ENCODE measurements at regions not wholly inside any gene's neighbourhood (a gene's known extent, or its start where the extent isn't known, plus 50 kb on each side); places are given as distances from the start of the nearest gene placed in this dataset.

DNA sequence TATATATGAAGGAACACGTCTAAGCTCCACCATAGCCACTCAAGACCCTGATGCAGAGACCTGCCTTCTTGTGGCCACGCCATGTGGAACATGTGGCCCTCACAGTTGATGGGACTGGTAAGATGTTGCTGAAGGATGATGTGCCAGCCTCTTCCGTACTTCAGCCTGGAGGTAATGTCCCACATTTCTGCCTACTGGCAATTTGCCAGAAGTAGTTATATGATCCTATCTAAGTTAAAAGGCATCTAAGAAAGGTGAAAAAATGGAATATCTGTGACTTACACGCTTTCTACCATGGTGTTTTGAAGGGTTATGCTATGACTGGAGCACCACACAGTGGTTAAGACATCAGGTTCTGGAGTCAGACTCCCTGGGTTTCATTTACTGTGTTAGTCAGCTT is 948.7 kb upstream of the GHITM start:
- intact Hi-C loops (cut with DNase I), result no loop called here
- TF ChIP-seq CTCF (IDR thresholded peaks at IDR 0.05), result no peak
- TF ChIP-seq POLR2A (IDR thresholded peaks at IDR 0.05), result no peak
- WGBS, 2 donors, result 89 to 90% methylated on average over 4 of the region's 4 CpGs
- Histone ChIP-seq H3K27ac (no peak overlapping the region), H3K9me3 (no peaks in the 10 kb centered on the region), H3K4me3 (replicated peaks in 1 of 3) (no peak overlapping the region), H3K4me1 (no peaks in the 10 kb centered on the region), H3K36me3 (no peaks in the 10 kb centered on the region), H3K27me3 (no peaks in the 10 kb centered on the region)
- no peak for DNase-seq

GRCh38 chr10:83193026-83193425 is 946.3 kb upstream of the GHITM start:
- 46 to 58% methylated on average over 4 of the region's 4 CpGs for WGBS, 2 donors
- Histone ChIP-seq H3K4me3 (replicated peaks in 1 of 3) (no peak overlapping the region), H3K27me3 (no peaks in the 10 kb centered on the region), H3K4me1 (no peaks in the 10 kb centered on the region), H3K27ac (no peak overlapping the region), H3K9me3 (no peaks in the 10 kb centered on the region), H3K36me3 (no peaks in the 10 kb centered on the region)
- TF ChIP-seq POLR2A (IDR thresholded peaks at IDR 0.05) (no peak), CTCF (IDR thresholded peaks at IDR 0.05) (no peak)
- DNase-seq, result no peak
- intact Hi-C loops (cut with DNase I), result no loop called here

DNA sequence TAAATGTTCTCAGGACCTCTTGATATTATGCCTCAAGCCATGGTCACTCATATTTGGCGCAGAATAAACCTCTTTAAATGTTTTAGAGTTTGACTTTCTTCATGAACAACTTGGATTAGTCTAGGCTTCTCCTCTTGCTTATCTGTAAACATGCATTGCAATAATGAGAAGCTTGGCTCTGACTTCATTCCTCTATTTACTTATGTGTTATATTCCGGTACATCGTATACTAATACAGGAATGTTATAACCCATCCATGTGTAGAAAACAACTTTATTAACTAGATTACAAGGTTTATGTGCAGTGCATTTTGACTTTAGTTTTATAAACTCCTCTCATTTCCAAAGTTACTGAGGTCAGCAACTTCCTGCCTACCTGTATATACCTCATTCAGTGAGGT is 944.3 kb upstream of the GHITM start:
- Histone ChIP-seq H3K4me3 (replicated peaks in 1 of 3) (no peak overlapping the region), H3K36me3 (no peaks in the 10 kb centered on the region), H3K9me3 (no peaks in the 10 kb centered on the region), H3K27me3 (no peaks in the 10 kb centered on the region), H3K4me1 (no peaks in the 10 kb centered on the region), H3K27ac (no peak overlapping the region)
- DNase-seq, result no peak
- WGBS, 2 donors, result 91 to 97% methylated on average over 3 of the region's 3 CpGs
- intact Hi-C loops (cut with DNase I), result no loop called here
- no peak for TF ChIP-seq CTCF (IDR thresholded peaks at IDR 0.05)
- TF ChIP-seq POLR2A (IDR thresholded peaks at IDR 0.05), result no peak

GRCh38 chr10:83199374-83199773 is 939.9 kb upstream of the GHITM start:
- WGBS, 2 donors, result 34 to 74% methylated on average over 1 of the region's 1 CpG
- TF ChIP-seq CTCF (IDR thresholded peaks at IDR 0.05) (no peak), POLR2A (IDR thresholded peaks at IDR 0.05) (no peak)
- Histone ChIP-seq H3K9me3 (no peaks in the 10 kb centered on the region), H3K4me3 (replicated peaks in 1 of 3) (no peak overlapping the region), H3K36me3 (no peaks in the 10 kb centered on the region), H3K27me3 (no peaks in the 10 kb centered on the region), H3K4me1 (no peaks in the 10 kb centered on the region), H3K27ac (no peak overlapping the region)
- DNase-seq, result no peak
- intact Hi-C loops (cut with DNase I), result no loop called here

GRCh38 chr10:83205861-83206260 is 933.4 kb upstream of the GHITM start:
- H3K9me3 ChIP-seq, result no peaks in the 10 kb centered on the region
- TF ChIP-seq CTCF (IDR thresholded peaks at IDR 0.05) (no peak), POLR2A (IDR thresholded peaks at IDR 0.05) (no peak)
- 78 to 87% methylated on average over 2 of the region's 2 CpGs for WGBS, 2 donors
- H3K27me3 ChIP-seq, result no peaks in the 10 kb centered on the region
- no peak overlapping the region for H3K4me3 ChIP-seq (replicated peaks in 1 of 3)
- intact Hi-C loops (cut with DNase I), result no loop called here
- no peaks in the 10 kb centered on the region for H3K36me3 ChIP-seq
- H3K27ac ChIP-seq, result no peak overlapping the region
- H3K4me1 ChIP-seq, result no peaks in the 10 kb centered on the region
- DNase-seq, result no peak

Measured in thyroid gland (tissue), 4 donors.